GM18868 (cell line): ENCODE measurements at regions not wholly inside any gene's neighbourhood (a gene's known extent, or its start where the extent isn't known, plus 50 kb on each side); places are given as distances from the start of the nearest gene placed in this dataset.

ENCODE experiments used
- ATAC-seq: cut with Tn5 transposase; IDR thresholded peaks from one replicate; pipeline ENCODE4 v1.9.1; 2021; ENCODE audit warnings: mild to moderate bottlenecking, moderate library complexity; ENCODE audit not compliant: unreplicated experiment

DNA sequence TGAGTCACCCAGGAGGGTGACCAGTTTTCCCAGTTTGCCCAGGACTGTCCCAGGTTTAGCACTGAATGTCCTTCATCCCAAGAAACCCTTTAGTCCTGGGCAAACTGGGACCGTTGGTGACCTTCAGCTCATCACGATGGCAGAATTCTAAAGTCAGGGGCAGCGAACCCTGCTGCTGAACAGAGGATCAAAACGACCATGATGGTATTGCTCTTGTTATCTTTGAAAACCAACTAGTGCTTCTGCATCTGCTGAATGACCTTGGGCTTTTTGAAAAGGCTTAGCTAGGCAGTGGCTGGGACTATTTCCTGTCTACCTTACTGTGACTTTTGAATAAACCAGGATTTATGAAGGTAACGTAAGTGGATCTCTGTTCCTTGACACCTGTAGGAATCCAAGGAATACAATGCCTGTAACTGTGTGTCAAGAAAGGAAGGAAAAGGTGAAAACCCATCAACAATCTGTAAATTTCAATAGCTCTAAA lies 281.9 kb downstream of the SOX9 start:
- ATAC-seq: no peak

DNA sequence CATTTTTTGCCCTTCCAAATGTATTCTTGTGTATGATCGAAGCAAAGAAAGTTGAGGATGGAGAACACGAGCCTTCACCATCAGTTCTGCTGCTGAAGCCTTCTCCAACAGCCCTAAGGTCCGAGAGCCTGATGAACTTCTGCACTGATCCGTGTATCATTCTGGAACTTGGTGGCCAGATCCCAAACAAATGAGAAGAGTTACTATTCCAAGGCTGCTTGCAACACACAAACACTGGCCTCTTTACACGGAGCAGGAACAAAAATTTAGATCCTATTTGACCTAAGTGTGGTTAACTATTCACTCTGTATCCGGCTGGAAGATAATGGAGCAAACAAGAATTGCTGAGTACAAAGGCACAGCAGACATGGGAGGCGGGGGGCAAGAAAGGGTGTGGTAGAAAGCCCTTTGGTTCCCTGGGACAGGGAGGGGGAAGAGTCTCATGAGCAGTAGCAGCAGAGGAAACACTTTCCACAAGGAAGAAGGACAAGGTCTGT lies 282.9 kb downstream of the SOX9 start:
- ATAC-seq: no peak

DNA sequence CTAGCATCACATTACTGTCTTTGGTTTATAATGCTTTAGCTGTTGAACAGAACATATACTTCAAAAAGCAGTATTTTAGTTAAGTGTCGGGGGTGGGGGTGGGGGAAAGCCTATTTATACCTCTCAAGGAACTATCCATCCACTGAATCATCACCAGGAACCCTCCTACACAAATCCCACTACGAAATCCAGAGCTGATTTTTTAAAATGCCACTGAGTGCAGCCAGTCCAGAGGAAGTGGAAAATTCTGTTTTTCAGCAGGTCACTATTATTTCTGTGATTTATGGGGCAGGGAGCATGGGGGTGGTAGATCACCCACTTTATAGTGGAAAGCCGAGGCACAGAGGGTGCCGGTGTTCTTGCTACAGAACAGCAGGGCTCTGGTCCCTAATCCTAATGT lies 284.1 kb downstream of the SOX9 start:
- no peak for ATAC-seq

DNA sequence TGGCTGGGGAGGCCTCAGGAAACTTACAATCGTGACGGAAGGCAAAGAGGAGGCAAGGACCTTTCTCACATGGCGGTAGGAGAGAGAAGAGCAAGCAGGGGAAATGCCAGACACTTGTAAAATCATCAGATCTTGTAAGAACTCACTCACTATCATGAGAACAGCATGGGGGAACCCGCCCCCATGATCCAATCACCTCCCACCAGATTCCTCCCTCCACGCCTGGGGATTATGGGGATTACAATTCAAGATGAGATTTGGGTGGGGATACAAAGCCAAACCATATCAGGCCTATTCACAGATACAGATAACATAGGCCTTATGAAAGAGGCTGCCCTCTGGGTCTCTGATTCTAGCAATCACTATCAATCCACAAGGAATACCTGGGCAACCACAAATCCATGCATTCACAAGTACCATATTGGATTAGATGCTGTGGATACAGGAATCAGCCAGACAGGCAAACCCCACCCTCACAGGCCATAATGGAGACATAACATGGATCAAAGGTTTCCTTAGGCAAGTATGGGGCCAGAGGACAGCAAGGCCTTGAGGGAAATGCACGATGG lies 284.9 kb downstream of the SOX9 start:
- ATAC-seq: no peak

DNA sequence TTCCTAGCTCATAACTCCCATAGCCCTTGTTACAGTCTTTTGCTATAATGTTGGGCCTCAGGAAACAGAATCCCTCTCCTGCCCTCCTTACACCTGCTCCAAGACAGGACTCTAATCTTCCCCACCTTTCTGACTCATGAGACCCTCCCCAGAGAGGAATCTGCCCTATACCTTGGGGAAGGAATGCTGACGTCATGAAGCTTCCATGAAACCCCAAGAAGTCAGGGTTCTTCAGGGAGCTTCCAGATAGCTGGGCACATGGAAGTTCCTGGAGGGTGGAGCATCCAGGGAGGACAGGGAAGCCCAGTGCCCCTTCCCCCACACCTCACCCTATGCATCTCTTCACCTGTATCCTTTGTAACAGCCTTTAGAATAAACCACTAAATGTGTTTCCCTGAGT lies 285.7 kb downstream of the SOX9 start:
- ATAC-seq: no peak

- ATAC-seq: peak; percentile 83
Measured at GRCh38 chr17:72407336-72407909, 286.6 kb downstream of the SOX9 start.

GRCh38 chr17:72407931-72408330 lies 287.1 kb downstream of the SOX9 start:
- peak; percentile 13 for ATAC-seq

DNA sequence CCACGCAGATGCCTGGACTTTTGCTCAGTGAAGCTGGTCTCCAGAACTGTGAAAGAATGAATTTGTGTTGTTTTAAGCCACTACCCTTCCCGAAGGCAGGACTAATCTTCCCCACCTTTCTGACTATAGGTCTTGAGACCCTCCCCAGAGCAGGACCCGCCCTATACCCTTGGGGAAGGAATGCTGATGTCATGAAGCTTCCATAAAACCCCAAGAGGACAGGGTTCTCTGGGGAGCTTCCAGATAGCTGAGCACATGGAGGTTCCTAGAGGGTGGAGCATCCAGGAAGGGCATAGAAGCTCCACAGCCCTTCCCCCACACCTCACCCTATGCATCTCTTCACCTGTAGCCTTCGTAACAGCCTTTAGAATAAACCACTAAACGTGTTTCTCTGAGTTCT lies 287.8 kb downstream of the SOX9 start:
- no peak for ATAC-seq

- ATAC-seq: peak; percentile 52
Measured at GRCh38 chr17:72409405-72410002, 288.7 kb downstream of the SOX9 start.

DNA sequence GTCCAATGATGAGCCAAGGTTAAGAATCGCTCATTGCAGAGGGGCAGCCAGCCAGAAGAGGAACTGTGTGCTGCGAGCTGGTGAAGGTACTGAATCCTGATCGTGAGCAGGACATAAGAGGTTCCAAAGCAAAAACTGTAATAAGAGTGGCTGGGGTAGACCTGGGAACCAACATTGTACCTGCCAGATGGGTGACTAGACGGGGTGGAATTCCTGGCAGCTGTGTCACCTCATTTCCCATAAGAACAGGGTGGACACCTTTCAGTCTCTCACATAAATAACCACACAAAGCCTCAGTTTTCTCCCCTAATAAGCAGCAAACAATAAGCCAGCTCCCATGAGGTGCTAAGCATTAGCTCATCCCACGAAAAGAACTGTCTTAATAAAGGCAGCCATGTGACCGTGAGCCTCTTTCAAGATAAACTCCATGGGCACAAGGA lies 290.3 kb downstream of the SOX9 start:
- no peak for ATAC-seq

- ATAC-seq: no peak
Measured at GRCh38 chr17:72412650-72413076, 291.8 kb downstream of the SOX9 start.

DNA sequence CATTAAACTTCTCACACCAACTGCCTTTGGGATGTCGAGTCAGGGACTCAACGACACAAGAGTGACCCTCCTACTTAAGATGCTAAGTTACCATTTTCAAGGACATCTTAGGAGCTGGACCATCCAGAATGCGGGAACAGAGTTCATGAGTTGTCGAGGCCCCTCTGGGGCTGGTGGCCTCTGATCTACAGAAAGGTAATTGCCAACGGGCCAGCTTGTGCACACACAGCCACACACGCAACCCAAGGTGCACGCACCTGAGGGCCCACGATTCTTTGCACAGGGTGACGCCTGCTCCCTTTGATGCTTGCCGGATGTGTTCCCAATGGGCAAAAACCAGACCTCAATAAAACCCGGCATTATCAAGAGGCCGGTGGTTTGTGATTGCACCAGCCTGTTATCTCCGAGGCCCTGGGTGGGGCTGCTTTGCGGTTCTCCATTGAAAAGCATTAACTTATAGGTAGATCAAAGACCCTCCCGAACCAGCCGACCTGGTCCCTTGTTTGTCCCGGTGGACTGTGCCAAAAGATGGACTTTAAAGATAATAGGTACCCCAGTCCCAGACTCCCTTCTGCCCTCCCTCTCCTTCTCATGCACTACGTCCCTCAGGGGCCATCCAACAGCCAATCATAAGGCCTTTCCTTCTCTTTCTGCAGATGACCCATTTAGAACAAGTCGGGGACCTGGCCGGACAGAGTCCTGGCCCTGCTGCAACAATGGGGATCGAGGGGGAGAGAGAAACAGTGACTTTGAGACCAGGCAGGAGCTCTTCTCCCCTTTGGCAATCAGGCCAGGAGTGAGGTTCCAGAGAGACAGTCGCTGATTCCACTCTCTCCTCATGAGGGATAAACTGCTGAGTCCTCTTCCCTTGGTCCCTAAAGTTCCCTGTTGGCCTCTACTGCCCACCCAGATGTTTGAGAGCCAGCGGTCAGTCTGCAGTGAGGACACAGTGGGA lies 292.5 kb downstream of the SOX9 start:
- no peak for ATAC-seq

GRCh38 chr17:72414032-72414396 lies 293.2 kb downstream of the SOX9 start:
- ATAC-seq: no peak

DNA sequence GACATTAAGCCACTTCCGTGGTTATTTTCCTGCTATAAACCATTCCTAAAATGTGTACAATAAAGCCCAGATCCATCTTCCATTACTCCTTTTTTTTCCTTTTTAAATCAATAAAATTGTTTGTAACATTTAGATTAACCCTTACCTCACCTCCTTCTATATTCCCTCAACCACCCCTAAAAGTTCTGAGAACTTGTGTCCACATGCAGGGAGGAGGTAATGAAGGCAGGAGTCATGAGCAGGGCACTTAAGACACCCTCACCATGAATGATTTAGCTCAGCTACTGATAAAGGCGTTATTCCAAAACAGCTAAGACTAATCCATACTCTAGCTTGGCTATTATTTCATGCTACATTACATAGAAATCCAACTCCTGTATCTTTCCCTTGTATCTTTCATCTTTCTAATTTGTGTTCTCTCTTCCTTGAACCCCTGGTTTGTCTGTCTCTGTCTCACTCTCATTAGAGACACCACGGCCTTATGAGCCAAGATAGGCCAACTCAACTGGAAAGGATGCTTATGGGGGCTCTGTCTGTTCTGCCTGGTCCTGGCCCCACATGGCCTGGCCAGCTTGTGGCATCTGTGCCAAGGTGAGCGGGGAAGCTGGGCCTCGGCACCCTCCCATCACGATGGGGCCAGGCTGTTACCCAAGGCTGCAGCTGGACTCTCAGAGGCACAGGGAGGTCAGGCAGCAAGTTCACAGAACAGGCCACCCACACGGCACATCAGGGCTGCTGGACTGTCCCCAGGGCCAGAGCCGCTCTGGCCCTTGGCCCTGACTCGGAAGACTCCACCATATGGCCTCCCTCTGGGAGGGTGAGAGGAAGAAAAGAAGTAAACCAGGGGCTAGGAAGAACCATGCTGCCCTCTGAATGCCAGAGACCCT lies 294.4 kb downstream of the SOX9 start:
- ATAC-seq: no peak

- ATAC-seq: no peak
Measured at GRCh38 chr17:72416054-72416675, 295.3 kb downstream of the SOX9 start.

GRCh38 chr17:72416905-72417304 lies 296.1 kb downstream of the SOX9 start:
- ATAC-seq: no peak

DNA sequence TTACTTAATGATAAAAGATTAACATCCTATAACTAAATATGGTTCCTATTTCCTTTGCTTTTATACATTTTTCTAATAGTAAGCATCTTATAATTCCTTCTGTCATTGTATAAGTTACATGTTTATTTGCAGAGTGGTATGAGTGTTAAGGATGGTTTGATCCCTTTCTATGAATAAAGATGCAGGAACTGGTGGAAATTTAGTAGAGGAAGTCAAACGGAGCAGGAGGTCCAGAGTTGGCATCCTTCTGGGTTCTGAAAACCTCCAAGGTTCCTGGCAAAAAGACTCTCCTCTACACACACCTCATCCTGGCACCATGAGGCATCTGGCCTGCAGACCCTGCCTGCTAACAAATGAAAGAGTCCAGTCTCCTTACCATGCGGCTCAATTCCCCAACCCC lies 296.8 kb downstream of the SOX9 start:
- no peak for ATAC-seq

GRCh38 chr17:72419866-72420774 lies 299.3 kb downstream of the SOX9 start:
- peak; percentile 47 for ATAC-seq

- no peak for ATAC-seq
Measured at GRCh38 chr17:72420775-72421127, 299.9 kb downstream of the SOX9 start.
